Ascending aorta (tissue), 2 donors: ENCODE measurements at regions not wholly inside any gene's neighbourhood (a gene's known extent, or its start where the extent isn't known, plus 50 kb on each side); places are given as distances from the start of the nearest gene placed in this dataset.
A peak's percentile ranks its signal among the peaks of the same experiment; 100 is the strongest.

ENCODE experiments used
- DNase-seq, 2 donors: peaks; one replicate each; pipeline ENCODE4 v3.0.0-alpha.2; 2019; ENCODE audit warnings: low spot score in 2 of 2
- H3K27ac ChIP-seq, 2 donors: fragments of 200-600 bp; sonication (generic); one replicate each; pipeline ENCODE4 v1.5.1; 2016 to 2017; ENCODE audit warnings: mild to moderate bottlenecking in 1 of 2
- H3K27me3 ChIP-seq: fragments of 200-600 bp; sonication (generic); one replicate; pipeline ENCODE4 v1.5.1; 2017
- H3K36me3 ChIP-seq, 2 donors: fragments of 200-600 bp; sonication (generic); one replicate each; pipeline ENCODE4 v1.5.1; 2016
- H3K4me1 ChIP-seq, 2 donors: fragments of 200-600 bp; sonication (generic); one replicate each; pipeline ENCODE4 v1.5.1; 2016 to 2017; ENCODE audit warnings: mild to moderate bottlenecking in 1 of 2
- H3K4me3 ChIP-seq, 2 donors: fragments of 200-600 bp; sonication (generic); one replicate each; pipeline ENCODE4 v1.5.1; 2016 to 2017; ENCODE audit warnings: mild to moderate bottlenecking in 1 of 2
- H3K9me3 ChIP-seq, 2 donors: fragments of 200-600 bp; sonication (generic); one replicate each; pipeline ENCODE4 v1.5.1; 2016
- CTCF ChIP-seq, 3 experiments: fragments of 200-600 bp in 2 of 3; fragments of 450-650 bp in 1 of 3; sonication (generic) in 2 of 3; IDR thresholded peaks; one replicate each; pipeline ENCODE4 v1.5.1; 2016 to 2019; ENCODE audit warnings: antibody characterized with exemption in 3 of 3, mild to moderate bottlenecking in 1 of 3, moderate library complexity in 1 of 3
- intact Hi-C: fragments of 100-400 bp; cut with DNase I; formaldehyde crosslinking; loops from one replicate; pipeline ENCODE4 v1.15.1; 2023

DNA sequence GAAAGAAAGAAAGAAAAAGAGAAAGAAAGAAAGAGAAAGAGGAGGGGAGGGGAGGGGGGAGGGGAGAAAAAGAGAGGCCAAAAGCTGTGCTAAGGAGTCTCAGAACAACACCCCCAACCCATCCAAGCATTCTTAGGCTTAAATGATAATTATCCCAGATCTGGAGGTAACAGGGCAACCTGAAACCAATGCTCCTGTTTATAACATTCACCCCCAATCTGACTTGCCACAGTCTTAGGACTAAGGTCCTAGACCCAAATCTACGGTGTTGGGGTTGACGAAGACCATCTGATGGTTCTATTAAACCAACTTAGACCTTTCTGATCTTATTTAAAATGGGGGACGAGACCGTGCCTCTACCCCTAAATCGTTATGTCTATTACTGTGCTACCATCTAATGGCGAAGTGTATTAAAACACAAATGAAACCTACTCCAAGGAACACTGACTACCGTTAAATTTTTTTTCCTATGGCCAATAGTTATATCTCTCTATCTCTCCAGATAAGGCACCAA is 119.3 kb upstream of the CDC42BPA start:
- H3K4me1 ChIP-seq: peaks cover 0 to 5% of the 10 kb centered on the region in 2 donors
- no peaks in the 10 kb centered on the region for H3K27me3 ChIP-seq
- intact Hi-C loops: loop anchor here (5.0 to 10.0 kb wide), 4 partner anchors 120 to 533 kb away; partner anchors contain the start of gene CDC42BPA
- no peak for DNase-seq
- peak; percentile 10 to 53 (median 23) for TF ChIP-seq CTCF (IDR thresholded peaks at IDR 0.05)
- no peak overlapping the region for H3K27ac ChIP-seq
- H3K9me3 ChIP-seq: no peaks in the 10 kb centered on the region
- H3K4me3 ChIP-seq: peak overlapping the region; percentile 27 to 61
- H3K36me3 ChIP-seq: no peaks in the 10 kb centered on the region

DNA sequence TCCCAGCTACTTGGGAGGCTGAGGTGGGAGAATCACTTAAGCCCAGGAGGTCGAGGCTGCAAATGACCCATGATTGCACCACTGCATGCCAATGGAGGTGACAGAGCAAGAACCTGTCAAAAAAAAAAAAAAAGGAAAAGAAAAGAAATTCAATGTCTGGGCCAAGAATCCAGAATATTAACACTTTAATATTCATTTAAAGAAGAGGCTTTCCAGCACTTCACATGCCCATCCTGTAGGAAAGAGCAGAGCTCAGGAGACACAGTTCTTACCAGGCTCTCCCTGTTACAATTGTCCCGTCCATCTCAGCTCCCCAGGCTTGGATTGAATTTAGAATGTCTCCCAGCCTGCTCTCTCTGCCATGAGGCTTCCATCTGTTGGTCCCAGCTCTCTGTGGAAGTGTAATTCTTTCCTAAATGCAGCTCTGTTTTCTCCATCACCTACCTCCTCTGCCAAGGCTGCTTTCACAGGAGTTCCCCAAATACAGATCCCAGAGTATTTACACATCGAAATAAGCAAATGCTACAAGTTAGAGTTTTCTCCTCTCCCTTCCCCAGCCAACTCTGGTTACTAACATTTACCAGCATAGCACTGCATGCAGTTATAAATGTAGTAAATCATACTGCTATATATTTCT is 116.6 kb upstream of the CDC42BPA start:
- H3K27me3 ChIP-seq: no peaks in the 10 kb centered on the region
- no peaks in the 10 kb centered on the region for H3K9me3 ChIP-seq
- intact Hi-C loops: loop anchor here (5.0 to 10.0 kb wide), 4 partner anchors 118 to 530 kb away; partner anchors contain the start of gene CDC42BPA
- H3K36me3 ChIP-seq: no peaks in the 10 kb centered on the region
- no peak overlapping the region for H3K27ac ChIP-seq
- H3K4me1 ChIP-seq: peaks cover 0 to 9% of the 10 kb centered on the region in 2 donors
- DNase-seq: no peak
- no peak for TF ChIP-seq CTCF (IDR thresholded peaks at IDR 0.05)
- no peak overlapping the region for H3K4me3 ChIP-seq

DNA sequence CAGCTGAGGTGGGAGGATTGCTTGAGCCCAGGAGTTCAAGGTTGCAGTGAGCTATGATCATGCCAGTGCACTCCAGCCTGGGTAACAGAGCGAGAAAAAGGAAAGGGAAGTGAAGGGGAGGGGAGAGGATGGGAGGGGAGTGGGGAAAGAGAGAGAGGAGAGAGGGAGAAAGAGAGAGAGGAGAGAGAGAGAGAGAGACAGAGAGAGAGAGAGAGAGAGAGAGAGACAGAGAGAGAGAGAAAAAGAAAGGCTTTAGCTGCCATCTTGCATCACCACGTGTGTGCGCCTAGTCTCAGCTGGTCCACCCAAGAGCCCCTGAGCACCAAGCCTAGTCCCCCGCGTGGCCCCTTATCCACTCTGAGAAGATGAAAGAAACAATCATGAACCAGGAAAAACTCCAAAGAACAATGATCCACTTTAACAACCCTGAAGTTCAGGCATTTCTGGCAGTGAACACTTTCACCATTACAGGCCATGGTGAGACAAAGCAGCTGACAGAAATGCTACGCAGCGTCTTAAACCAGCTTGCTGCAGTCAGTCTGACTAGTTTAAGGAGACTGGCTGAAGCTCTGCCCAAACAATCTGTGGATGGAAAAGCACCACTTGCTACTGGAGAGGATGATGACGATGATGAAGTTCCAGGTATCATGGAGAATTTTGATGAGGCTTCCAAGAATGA is 115.5 kb upstream of the CDC42BPA start:
- Histone ChIP-seq H3K4me1 (peaks cover 4 to 15% of the 10 kb centered on the region in 2 donors), H3K4me3 (no peak overlapping the region), H3K9me3 (no peaks in the 10 kb centered on the region), H3K27me3 (no peaks in the 10 kb centered on the region), H3K27ac (no peak overlapping the region), H3K36me3 (no peaks in the 10 kb centered on the region)
- no peak for TF ChIP-seq CTCF (IDR thresholded peaks at IDR 0.05)
- no peak for DNase-seq
- intact Hi-C loops: loop anchor here (10.0 kb wide), 2 partner anchors 199 to 529 kb away; no protein-coding TSS in a partner anchor

DNA sequence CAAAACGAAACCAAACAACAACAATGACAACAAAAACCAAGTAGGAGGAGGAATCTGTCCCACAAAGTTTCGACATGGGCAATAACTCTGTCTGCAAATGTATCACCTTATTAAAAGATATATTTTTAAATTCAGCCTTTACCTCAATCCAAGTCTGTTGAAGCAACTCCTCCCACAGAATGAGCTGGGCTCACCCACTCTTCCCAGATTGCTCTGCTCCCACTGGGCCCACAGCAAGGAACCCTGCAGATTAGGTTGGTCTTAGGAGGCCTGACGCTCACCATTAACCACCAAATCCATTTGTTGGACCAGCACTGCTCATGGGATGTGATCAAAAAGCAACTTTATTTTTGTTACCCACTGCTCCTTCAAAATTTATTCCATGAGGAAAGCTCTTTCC is 114.7 kb upstream of the CDC42BPA start:
- DNase-seq: no peak
- H3K9me3 ChIP-seq: no peaks in the 10 kb centered on the region
- H3K27me3 ChIP-seq: no peaks in the 10 kb centered on the region
- intact Hi-C loops: loop anchor here (10.0 kb wide), 2 partner anchors 198 to 528 kb away; no protein-coding TSS in a partner anchor
- TF ChIP-seq CTCF (IDR thresholded peaks at IDR 0.05): no peak
- H3K4me1 ChIP-seq: peaks cover 4 to 15% of the 10 kb centered on the region in 2 donors
- H3K36me3 ChIP-seq: no peaks in the 10 kb centered on the region
- no peak overlapping the region for H3K27ac ChIP-seq
- no peak overlapping the region for H3K4me3 ChIP-seq

GRCh38 chr1:227432181-227432535 is 113.9 kb upstream of the CDC42BPA start:
- intact Hi-C loops: loop anchor here (10.0 kb wide), 2 partner anchors 197 to 527 kb away; no protein-coding TSS in a partner anchor
- H3K27me3 ChIP-seq: no peaks in the 10 kb centered on the region
- H3K36me3 ChIP-seq: no peaks in the 10 kb centered on the region
- DNase-seq: no peak
- H3K4me1 ChIP-seq: peaks cover 4 to 15% of the 10 kb centered on the region in 2 donors
- no peak overlapping the region for H3K27ac ChIP-seq
- no peak overlapping the region for H3K4me3 ChIP-seq
- TF ChIP-seq CTCF (IDR thresholded peaks at IDR 0.05): no peak
- no peaks in the 10 kb centered on the region for H3K9me3 ChIP-seq
